Activated CD8-positive, alpha-beta T cell treated with anti-CD3 and anti-CD28 coated beads for 36 hours (primary cell): ENCODE measurements at regions not wholly inside any gene's neighbourhood (a gene's known extent, or its start where the extent isn't known, plus 50 kb on each side); places are given as distances from the start of the nearest gene placed in this dataset.
"Not testable (repeated sequence)": the region's sequence is repeated elsewhere in the genome, so short reads cannot be mapped to it uniquely, and the experiment has no call there.

Experiments
- ATAC-seq: fragments of 200-7000 bp; cut with Tn5 transposase; one replicate; pipeline ENCODE4 v1.10.0; 2021; ENCODE audit warnings: mild to moderate bottlenecking, moderate library complexity
- CTCF ChIA-PET: fragments of 350-600 bp; sonication (Branson Sonifier 250); formaldehyde crosslinking; loops from one replicate; lab custom pipeline; 2021; ENCODE audit warnings: antibody characterized with exemption; lab: Charles Lee
- POLR2A ChIA-PET: fragments of 350-600 bp; sonication (Branson Sonifier 250); formaldehyde crosslinking; loops from one replicate; lab custom pipeline; 2021; ENCODE audit warnings: antibody characterized with exemption; lab: Charles Lee
- DNase-seq: peaks from one replicate; pipeline ENCODE4 v3.0.0-alpha.2; 2020
- H3K27ac Mint-ChIP-seq: one replicate; pipeline ENCODE4 v1.8.0; 2021; ENCODE audit warnings: mild to moderate bottlenecking, mixed read lengths
- H3K27me3 Mint-ChIP-seq: one replicate; pipeline ENCODE4 v1.8.0; 2021; ENCODE audit warnings: mixed read lengths
- H3K36me3 Mint-ChIP-seq: one replicate; pipeline ENCODE4 v1.8.0; 2021; ENCODE audit warnings: low read depth, mixed read lengths
- H3K4me1 Mint-ChIP-seq: one replicate; pipeline ENCODE4 v1.8.0; 2021; ENCODE audit warnings: low read depth, mixed read lengths
- H3K4me3 Mint-ChIP-seq: one replicate; pipeline ENCODE4 v1.8.0; 2021; ENCODE audit warnings: mild to moderate bottlenecking, moderate library complexity, mixed read lengths
- H3K9me3 Mint-ChIP-seq: one replicate; pipeline ENCODE4 v1.8.0; 2021; ENCODE audit warnings: mixed read lengths
- intact Hi-C: fragments of 100-400 bp; cut with micrococcal nuclease; formaldehyde crosslinking; loops from one replicate; pipeline ENCODE4 v1.10.0; 2022
- TF ChIP-seq, protein P1 (sequence below): fragments of 200-600 bp; IDR thresholded peaks from one replicate; pipeline ENCODE4 v1.8.0; 2022; ENCODE audit warnings: antibody characterized with exemption, mild to moderate bottlenecking

DNA sequence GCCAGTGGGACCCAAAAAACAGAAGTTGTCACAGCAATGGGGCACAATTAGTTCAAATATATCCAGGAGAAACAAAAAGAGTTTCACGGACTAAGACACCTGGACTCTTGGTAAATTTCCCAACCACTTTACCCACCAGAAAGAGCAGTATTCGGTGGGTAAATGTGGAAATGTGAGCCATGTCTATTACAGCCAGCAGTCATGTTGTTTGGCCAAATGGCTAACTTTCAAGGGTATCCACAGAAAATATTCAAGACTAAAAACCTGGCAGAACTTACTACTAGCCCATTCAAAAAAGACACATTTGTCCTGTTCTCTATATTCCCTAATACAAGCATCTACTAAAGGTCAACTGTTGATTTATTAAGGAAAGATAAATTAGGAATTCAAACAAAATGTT lies 1296.0 kb upstream of the NXPH2 start:
- Mint-ChIP-seq H3K27me3 (no peaks in the 10 kb centered on the region), H3K36me3 (no peaks in the 10 kb centered on the region), H3K27ac (no peak overlapping the region), H3K4me3 (no peak overlapping the region), H3K9me3 (peaks cover 12% of the 10 kb centered on the region), H3K4me1 (no peaks in the 10 kb centered on the region)
- ChIA-PET POLR2A (no interaction called here), CTCF (no interaction called here)
- DNase-seq (no peak), ATAC-seq (no peak)
- intact Hi-C loops: no loop called here
- TF ChIP-seq, protein P1, sequence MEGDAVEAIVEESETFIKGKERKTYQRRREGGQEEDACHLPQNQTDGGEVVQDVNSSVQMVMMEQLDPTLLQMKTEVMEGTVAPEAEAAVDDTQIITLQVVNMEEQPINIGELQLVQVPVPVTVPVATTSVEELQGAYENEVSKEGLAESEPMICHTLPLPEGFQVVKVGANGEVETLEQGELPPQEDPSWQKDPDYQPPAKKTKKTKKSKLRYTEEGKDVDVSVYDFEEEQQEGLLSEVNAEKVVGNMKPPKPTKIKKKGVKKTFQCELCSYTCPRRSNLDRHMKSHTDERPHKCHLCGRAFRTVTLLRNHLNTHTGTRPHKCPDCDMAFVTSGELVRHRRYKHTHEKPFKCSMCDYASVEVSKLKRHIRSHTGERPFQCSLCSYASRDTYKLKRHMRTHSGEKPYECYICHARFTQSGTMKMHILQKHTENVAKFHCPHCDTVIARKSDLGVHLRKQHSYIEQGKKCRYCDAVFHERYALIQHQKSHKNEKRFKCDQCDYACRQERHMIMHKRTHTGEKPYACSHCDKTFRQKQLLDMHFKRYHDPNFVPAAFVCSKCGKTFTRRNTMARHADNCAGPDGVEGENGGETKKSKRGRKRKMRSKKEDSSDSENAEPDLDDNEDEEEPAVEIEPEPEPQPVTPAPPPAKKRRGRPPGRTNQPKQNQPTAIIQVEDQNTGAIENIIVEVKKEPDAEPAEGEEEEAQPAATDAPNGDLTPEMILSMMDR: no peak

DNA sequence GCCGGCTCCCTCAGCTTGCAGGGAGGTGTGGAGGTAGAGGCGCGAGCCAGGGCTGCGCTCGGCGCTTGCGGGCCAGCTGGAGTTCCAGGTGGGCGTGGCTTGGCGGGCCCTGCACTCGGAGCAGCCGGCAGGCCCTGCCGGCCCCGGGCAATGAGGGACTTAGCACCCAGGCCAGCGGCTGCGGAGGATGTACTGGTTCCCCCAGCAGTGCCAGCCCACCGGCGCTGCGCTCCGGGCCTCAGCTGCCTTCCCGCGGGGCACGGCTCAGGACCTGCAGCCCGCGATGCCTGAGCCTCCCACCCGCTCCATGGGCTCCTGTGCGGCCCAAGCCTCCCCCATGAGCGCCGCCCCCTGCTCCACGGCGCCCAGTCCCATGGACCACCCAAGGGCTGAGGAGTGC lies 1293.6 kb upstream of the NXPH2 start:
- not testable (repeated sequence) for H3K27ac Mint-ChIP-seq, ATAC-seq, H3K4me3 Mint-ChIP-seq

DNA sequence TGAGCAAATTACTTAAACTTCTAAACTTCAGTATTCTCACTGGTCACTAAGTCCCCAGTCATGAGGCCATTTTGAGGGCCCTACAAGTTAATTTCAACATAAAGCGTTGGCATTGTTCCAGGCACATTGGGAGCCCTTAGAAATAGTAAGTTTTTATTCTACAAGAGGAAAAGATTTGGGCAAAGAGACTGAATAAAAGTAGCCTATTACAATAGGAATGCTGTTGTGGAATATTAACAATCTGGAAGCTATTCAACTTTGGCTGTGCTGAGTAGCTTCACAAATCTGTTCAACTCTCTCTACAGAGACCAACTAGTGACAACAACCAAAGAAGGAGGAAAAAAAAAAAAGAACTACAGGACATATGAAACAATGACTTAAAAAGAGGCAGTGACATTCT lies 1287.5 kb upstream of the NXPH2 start:
- ChIA-PET POLR2A (interaction anchor here (0.5 to 0.6 kb wide), 2 partner anchors 11 to 21 kb away, joined by 3 read pairs; no protein-coding TSS in a partner anchor), CTCF (no interaction called here)
- no peak overlapping the region for H3K27ac Mint-ChIP-seq
- TF ChIP-seq, protein P1: no peak
- DNase-seq (no peak), ATAC-seq (no peak)
- no peaks in the 10 kb centered on the region for H3K27me3 Mint-ChIP-seq
- no peak overlapping the region for H3K4me3 Mint-ChIP-seq
- H3K9me3 Mint-ChIP-seq: peaks cover 4% of the 10 kb centered on the region
- H3K4me1 Mint-ChIP-seq: no peaks in the 10 kb centered on the region
- intact Hi-C loops: no loop called here
- no peaks in the 10 kb centered on the region for H3K36me3 Mint-ChIP-seq

More for the DNA sequence above, 1293.6 kb upstream of the NXPH2 start:
- DNase-seq, H3K36me3 Mint-ChIP-seq, POLR2A ChIA-PET, intact Hi-C loops, H3K27me3 Mint-ChIP-seq, H3K4me1 Mint-ChIP-seq, CTCF ChIA-PET: not testable (repeated sequence)
- peaks cover 12% of the 10 kb centered on the region for H3K9me3 Mint-ChIP-seq

DNA sequence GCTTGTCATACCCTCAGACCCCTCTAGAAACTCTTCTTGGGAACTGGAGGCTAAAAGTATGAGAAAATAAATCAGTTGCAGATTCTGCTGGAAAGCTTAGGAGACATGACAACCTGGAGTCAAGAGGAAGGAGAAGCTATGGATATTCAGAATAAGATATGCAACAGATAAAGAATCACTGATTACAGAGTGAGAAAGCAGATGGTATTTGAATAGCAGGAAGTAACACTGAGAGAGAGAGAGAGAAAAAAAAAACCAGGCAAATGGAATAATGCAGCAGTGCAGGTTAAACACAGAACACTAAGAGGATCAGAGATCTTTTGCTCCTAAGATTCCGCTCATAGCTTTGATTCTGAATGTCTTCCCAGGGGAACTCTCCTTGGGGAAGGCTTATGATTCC lies 1284.1 kb upstream of the NXPH2 start:
- DNase-seq (no peak), ATAC-seq (no peak)
- H3K9me3 Mint-ChIP-seq: peaks cover 6% of the 10 kb centered on the region
- ChIA-PET CTCF (no interaction called here), POLR2A (no interaction called here)
- no peaks in the 10 kb centered on the region for H3K4me1 Mint-ChIP-seq
- H3K27ac Mint-ChIP-seq: no peak overlapping the region
- no peaks in the 10 kb centered on the region for H3K36me3 Mint-ChIP-seq
- H3K27me3 Mint-ChIP-seq: no peaks in the 10 kb centered on the region
- TF ChIP-seq, protein P1: no peak
- intact Hi-C loops: no loop called here
- no peak overlapping the region for H3K4me3 Mint-ChIP-seq

DNA sequence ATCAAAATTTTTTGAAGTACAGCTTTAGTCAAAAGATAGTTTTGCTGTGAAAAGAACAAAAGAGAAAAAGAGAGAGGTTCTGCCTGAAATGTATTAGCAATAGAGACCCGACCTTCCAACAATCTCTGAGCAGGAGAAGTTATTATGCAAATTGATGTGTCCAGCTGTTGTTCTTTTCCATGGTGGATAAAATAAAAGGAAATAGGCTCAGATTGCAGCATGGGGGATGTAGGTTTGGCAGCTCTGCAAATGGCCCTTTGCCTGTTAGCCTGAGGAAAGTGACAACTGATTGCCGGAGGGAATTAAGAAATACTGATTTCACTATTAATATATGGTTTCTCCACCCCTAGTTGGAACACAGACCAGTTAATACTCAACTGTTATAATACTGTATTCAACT lies 1283.2 kb upstream of the NXPH2 start:
- Mint-ChIP-seq H3K9me3 (peaks cover 7% of the 10 kb centered on the region), H3K4me1 (no peaks in the 10 kb centered on the region), H3K27me3 (no peaks in the 10 kb centered on the region), H3K4me3 (no peak overlapping the region), H3K27ac (no peak overlapping the region), H3K36me3 (no peaks in the 10 kb centered on the region)
- no peak for ATAC-seq
- CTCF ChIA-PET: no interaction called here
- POLR2A ChIA-PET: no interaction called here
- intact Hi-C loops: no loop called here
- TF ChIP-seq, protein P1: no peak
- no peak for DNase-seq

DNA sequence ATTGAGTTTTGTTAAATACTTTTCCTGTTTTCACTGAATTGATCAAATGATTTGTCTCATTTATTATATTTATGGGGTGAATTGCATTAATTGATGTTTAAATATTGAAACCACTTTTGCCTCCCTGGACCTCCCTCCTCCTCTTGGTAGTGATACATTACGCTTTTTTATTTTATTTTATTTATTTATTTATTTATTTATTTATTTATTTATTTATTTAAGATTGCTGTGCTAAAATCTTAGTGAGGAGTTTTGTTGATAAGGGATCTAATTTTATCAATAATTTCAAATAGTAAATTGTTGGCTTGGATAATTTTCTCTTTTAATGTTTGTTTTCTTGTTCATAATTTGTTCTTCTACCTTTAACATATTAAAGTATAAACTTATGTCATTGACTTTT lies 1281.0 kb upstream of the NXPH2 start:
- CTCF ChIA-PET: no interaction called here
- no peak overlapping the region for H3K27ac Mint-ChIP-seq
- intact Hi-C loops: no loop called here

More for the DNA sequence above, 1281.0 kb upstream of the NXPH2 start:
- no peaks in the 10 kb centered on the region for H3K36me3 Mint-ChIP-seq
- no peaks in the 10 kb centered on the region for H3K27me3 Mint-ChIP-seq
- no peaks in the 10 kb centered on the region for H3K4me1 Mint-ChIP-seq
- POLR2A ChIA-PET: no interaction called here
- H3K9me3 Mint-ChIP-seq: peaks cover 7% of the 10 kb centered on the region
- H3K4me3 Mint-ChIP-seq: no peak overlapping the region
- DNase-seq: no peak
- TF ChIP-seq, protein P1: no peak
- no peak for ATAC-seq
